HCT116 (cell line): ENCODE measurements at regions not wholly inside any gene's neighbourhood (a gene's known extent, or its start where the extent isn't known, plus 50 kb on each side); places are given as distances from the start of the nearest gene placed in this dataset.

Experiments
- ATAC-seq: fragments of 200-7000 bp; cut with Tn5 transposase; 2 replicates; pipeline ENCODE4 v1.9.1; 2020; ENCODE audit warnings: mild to moderate bottlenecking, moderate library complexity
- BruUV-seq: library from RNA; stranded (reverse); fragments of 400-500 nt; replicated peaks from 2 replicates; lab custom pipeline; 2021; lab: Mats Ljungman, UMichigan
- CTCF ChIA-PET: fragments of 300-600 bp; sonication (Branson Sonifier 250); formaldehyde crosslinking; loops from one replicate; lab custom pipeline; 2021; ENCODE audit warnings: antibody characterized with exemption; lab: Charles Lee
- POLR2A ChIA-PET: fragments of 300-600, 350-600 bp; sonication (Branson Sonifier 250); formaldehyde crosslinking; loops from one replicate; lab custom pipeline; 2021; ENCODE audit warnings: antibody characterized with exemption; lab: Charles Lee
- RAD21 ChIA-PET, 2 experiments: fragments of 300-600 bp; sonication (Branson Sonifier 250); formaldehyde crosslinking; loops; one replicate each; lab custom pipeline; 2023; ENCODE audit warnings: low total read pairs in 2 of 2; ENCODE audit not compliant: uncharacterized antibody in 2 of 2, unreplicated experiment in 2 of 2, low non-redundant PET in 1 of 2; lab: Charles Lee
- DNase-seq: peaks from one replicate; pipeline ENCODE4 v3.0.0-alpha.2; 2010; ENCODE audit warnings: low read depth, low spot score
- H2AFZ ChIP-seq: fragments of 200-600 bp; shearing (Covaris generic), sonication (generic); 2 replicates; pipeline ENCODE4 v1.6.1; 2017; ENCODE audit warnings: low read depth, mixed run types, mixed read lengths, antibody characterized with exemption, low read length; ENCODE audit not compliant: poor library complexity, severe bottlenecking
- H3K27ac ChIP-seq: 2 replicates; pipeline ENCODE4 v1.5.1; 2012; ENCODE audit warnings: low read depth, low read length
- H3K27me3 ChIP-seq: fragments of 200-600 bp; sonication (generic); 2 replicates; pipeline ENCODE4 v1.6.1; 2016; ENCODE audit warnings: mixed run types, low read length, mixed read lengths; ENCODE audit not compliant: insufficient read depth
- H3K36me3 ChIP-seq, 2 experiments: fragments of 200-500 bp in 1 of 2; fragments of 200-600 bp in 1 of 2; sonication (Bioruptor generic) in 1 of 2; sonication (generic) in 1 of 2; 2 replicates each; pipeline versions ENCODE4 v1.5.1 to v1.6.1; 2014 to 2016; ENCODE audit warnings: low read length in 2 of 2, inconsistent platforms in 1 of 2, mixed read lengths in 1 of 2, mixed run types in 1 of 2; ENCODE audit not compliant: insufficient read depth in 2 of 2, control insufficient read depth in 1 of 2
- H3K4me1 ChIP-seq, 2 experiments: fragments of 200-600 bp in 1 of 2; sonication (generic) in 1 of 2; 2 replicates each; pipeline versions ENCODE4 v1.5.1 to v1.6.1; 2012 to 2017; ENCODE audit warnings: low read length in 2 of 2, inconsistent platforms in 1 of 2, mild to moderate bottlenecking in 1 of 2, mixed read lengths in 1 of 2, mixed run types in 1 of 2, moderate library complexity in 1 of 2; ENCODE audit not compliant: insufficient read depth in 2 of 2, control insufficient read depth in 1 of 2
- H3K4me2 ChIP-seq: fragments of 200-600 bp; sonication (generic); 2 replicates; pipeline ENCODE4 v1.6.1; 2017; ENCODE audit warnings: mixed run types, low read length, mixed read lengths
- H3K4me3 ChIP-seq, 2 experiments: fragments of 200-600 bp in 1 of 2; sonication (generic) in 1 of 2; replicated peaks in 1 of 2; 2 replicates each; pipeline ENCODE4 v1.5.1; 2011 to 2016; ENCODE audit warnings: low read length in 2 of 2, control low read depth in 1 of 2, low read depth in 1 of 2, mild to moderate bottlenecking in 1 of 2, mixed read lengths in 1 of 2, mixed run types in 1 of 2
- H3K79me2 ChIP-seq: fragments of 200-600 bp; sonication (generic); 2 replicates; pipeline ENCODE4 v1.6.1; 2017; ENCODE audit warnings: mild to moderate bottlenecking, mixed run types, low read length, moderate library complexity, mixed read lengths; ENCODE audit not compliant: insufficient read depth
- H3K9ac ChIP-seq: fragments of 200-600 bp; sonication (generic); 2 replicates; pipeline ENCODE4 v1.6.1; 2016; ENCODE audit warnings: low read length, mixed read lengths
- H3K9me2 ChIP-seq: fragments of 200-600 bp; sonication (generic), shearing (Covaris generic); 2 replicates; pipeline ENCODE4 v1.6.1; 2017; ENCODE audit warnings: mixed run types, mild to moderate bottlenecking, moderate library complexity; ENCODE audit not compliant: insufficient read depth
- H3K9me3 ChIP-seq, 2 experiments: fragments of 200-500 bp in 1 of 2; fragments of 200-600 bp in 1 of 2; sonication (Bioruptor generic) in 1 of 2; sonication (generic) in 1 of 2; 2 replicates each; pipeline ENCODE4 v1.6.1; 2014 to 2017; ENCODE audit warnings: low read length in 2 of 2, mixed read lengths in 2 of 2, inconsistent platforms in 1 of 2, low read depth in 1 of 2, mild to moderate bottlenecking in 1 of 2, mixed run types in 1 of 2, moderate library complexity in 1 of 2; ENCODE audit not compliant: control insufficient read depth in 1 of 2, insufficient read depth in 1 of 2
- H4K20me1 ChIP-seq: fragments of 200-600 bp; sonication (generic), shearing (Covaris generic); 2 replicates; pipeline ENCODE4 v1.6.1; 2017; ENCODE audit warnings: mixed run types, mild to moderate bottlenecking, moderate library complexity; ENCODE audit not compliant: insufficient read depth
- CBX3 ChIP-seq: IDR thresholded peaks from 2 replicates; pipeline ENCODE4 v1.6.1; 2012; ENCODE audit warnings: low read depth
- CTCF ChIP-seq, 3 experiments: fragments of 200-600 bp in 1 of 3; sonication (generic) in 1 of 3; IDR thresholded peaks in 2 of 3; conservative IDR thresholded peaks in 1 of 3; 2 replicates each; pipeline ENCODE4 v1.5.1; 2012 to 2017; ENCODE audit warnings: low read depth in 2 of 3, low read length in 2 of 3, antibody characterized with exemption in 1 of 3, borderline replicate concordance in 1 of 3, control low read depth in 1 of 3, mild to moderate bottlenecking in 1 of 3, mixed read lengths in 1 of 3, mixed run types in 1 of 3, moderate library complexity in 1 of 3; ENCODE audit not compliant: insufficient read depth in 1 of 3
- ELF1 ChIP-seq: IDR thresholded peaks from 2 replicates; pipeline ENCODE4 v1.6.1; 2012; ENCODE audit warnings: low read depth, borderline replicate concordance
- EZH2 ChIP-seq: fragments of 200-600 bp; sonication (generic); IDR thresholded peaks from 2 replicates; pipeline ENCODE4 v1.6.1; 2017; ENCODE audit warnings: antibody characterized with exemption, mixed run types
- FOSL1 ChIP-seq: IDR thresholded peaks from 2 replicates; pipeline ENCODE4 v1.6.1; 2012; ENCODE audit warnings: low read depth
- JUND ChIP-seq: IDR thresholded peaks from 2 replicates; pipeline ENCODE4 v1.6.1; 2012
- MAX ChIP-seq: IDR thresholded peaks from 2 replicates; pipeline ENCODE4 v1.6.1; 2012
- POLR2A ChIP-seq: IDR thresholded peaks from 2 replicates; pipeline ENCODE4 v1.7.0; 2011; ENCODE audit warnings: borderline replicate concordance; ENCODE audit not compliant: insufficient read depth, insufficient read length; ENCODE audit errors: extremely low read depth
- POLR2AphosphoS5 ChIP-seq: IDR thresholded peaks from 2 replicates; pipeline ENCODE4 v1.6.1; 2011; ENCODE audit warnings: mild to moderate bottlenecking, low read depth, low read length, moderate library complexity
- RAD21 ChIP-seq: IDR thresholded peaks from 2 replicates; pipeline ENCODE4 v1.6.1; 2012; ENCODE audit warnings: low read depth, mild to moderate bottlenecking
- SIN3A ChIP-seq: IDR thresholded peaks from 2 replicates; pipeline ENCODE4 v1.6.1; 2012; ENCODE audit warnings: low read depth
- SRF ChIP-seq: IDR thresholded peaks from 2 replicates; pipeline ENCODE4 v1.6.1; 2012; ENCODE audit warnings: low read depth
- TCF7L2 ChIP-seq: IDR thresholded peaks from 2 replicates; pipeline ENCODE4 v1.7.0; 2011; ENCODE audit warnings: borderline replicate concordance, inconsistent platforms; ENCODE audit not compliant: insufficient read depth, insufficient read length; ENCODE audit errors: extremely low read depth
- YY1 ChIP-seq: IDR thresholded peaks from 2 replicates; pipeline ENCODE4 v1.6.1; 2011; ENCODE audit warnings: low read length, low read depth, moderate library complexity, mild to moderate bottlenecking; ENCODE audit not compliant: insufficient replicate concordance; ENCODE audit errors: extremely low read depth
- ZFX ChIP-seq: fragments of 450-650 bp; IDR thresholded peaks from 2 replicates; pipeline ENCODE4 v1.6.1; 2017
- ZNF274 ChIP-seq: fragments of 200-500 bp; sonication (Bioruptor generic); IDR thresholded peaks from 2 replicates; pipeline ENCODE4 v1.6.1; 2014; ENCODE audit warnings: mild to moderate bottlenecking, low read depth, low read length, inconsistent platforms
- intact Hi-C: fragments of 100-400 bp; cut with micrococcal nuclease; formaldehyde crosslinking; loops from 2 replicates; pipeline ENCODE4 v1.10.0; 2022

GRCh38 chr1:238722812-238723211 lies 663.6 kb upstream of the CHRM3 start:
- Histone ChIP-seq H3K9me3 (peaks cover 3 to 23% of the 10 kb centered on the region in 2 experiments; a peak in 2 of 4 replicates), H2AFZ (no peak overlapping the region), H3K9ac (no peak overlapping the region), H3K4me1 (no peaks in the 10 kb centered on the region), H3K27me3 (no peaks in the 10 kb centered on the region), H3K4me2 (no peak overlapping the region), H4K20me1 (no peaks in the 10 kb centered on the region), H3K4me3 (no peak overlapping the region), H3K9me2 (no peaks in the 10 kb centered on the region), H3K27ac (no peak overlapping the region), H3K36me3 (no peaks in the 10 kb centered on the region), H3K79me2 (no peaks in the 10 kb centered on the region)
- CTCF ChIA-PET: no interaction called here
- POLR2A ChIA-PET: no interaction called here
- DNase-seq (no peak), ATAC-seq (no peak)
- TF ChIP-seq JUND (no peak), POLR2AphosphoS5 (no peak), TCF7L2 (no peak), YY1 (no peak), SRF (no peak), RAD21 (no peak), POLR2A (no peak), ZFX (no peak), ELF1 (no peak), FOSL1 (no peak), CBX3 (no peak), ZNF274 (no peak), EZH2 (no peak), CTCF (IDR thresholded peaks at IDR 0.05 in 2 of 3, conservative IDR thresholded peaks at IDR 0.05 in 1 of 3; ENCODE audit: borderline replicate concordance in 1 of 3, insufficient read depth in 1 of 3, low read depth in 2 of 3, low read length in 2 of 3) (no peak), MAX (no peak), SIN3A (no peak)
- BruUV-seq: no TSS peak
- intact Hi-C loops: no loop called here
- RAD21 ChIA-PET: no interaction called here
